Choroid plexus epithelial cell (primary cell): ENCODE measurements at regions not wholly inside any gene's neighbourhood (a gene's known extent, or its start where the extent isn't known, plus 50 kb on each side); places are given as distances from the start of the nearest gene placed in this dataset.

Source experiments
- DNase-seq: peaks from one replicate; pipeline ENCODE4 v3.0.0-alpha.2; 2010; ENCODE audit warnings: low read depth
- H3K4me3 ChIP-seq: 2 replicates; pipeline ENCODE4 v1.5.1; 2011; ENCODE audit warnings: low read depth, mild to moderate bottlenecking, control low read depth, low read length, moderate library complexity
- TF ChIP-seq, protein P1 (sequence below): conservative IDR thresholded peaks from 2 replicates; pipeline ENCODE4 v1.5.1; 2011; ENCODE audit warnings: low read depth, mild to moderate bottlenecking, control low read depth, inconsistent platforms, low read length, moderate library complexity

DNA sequence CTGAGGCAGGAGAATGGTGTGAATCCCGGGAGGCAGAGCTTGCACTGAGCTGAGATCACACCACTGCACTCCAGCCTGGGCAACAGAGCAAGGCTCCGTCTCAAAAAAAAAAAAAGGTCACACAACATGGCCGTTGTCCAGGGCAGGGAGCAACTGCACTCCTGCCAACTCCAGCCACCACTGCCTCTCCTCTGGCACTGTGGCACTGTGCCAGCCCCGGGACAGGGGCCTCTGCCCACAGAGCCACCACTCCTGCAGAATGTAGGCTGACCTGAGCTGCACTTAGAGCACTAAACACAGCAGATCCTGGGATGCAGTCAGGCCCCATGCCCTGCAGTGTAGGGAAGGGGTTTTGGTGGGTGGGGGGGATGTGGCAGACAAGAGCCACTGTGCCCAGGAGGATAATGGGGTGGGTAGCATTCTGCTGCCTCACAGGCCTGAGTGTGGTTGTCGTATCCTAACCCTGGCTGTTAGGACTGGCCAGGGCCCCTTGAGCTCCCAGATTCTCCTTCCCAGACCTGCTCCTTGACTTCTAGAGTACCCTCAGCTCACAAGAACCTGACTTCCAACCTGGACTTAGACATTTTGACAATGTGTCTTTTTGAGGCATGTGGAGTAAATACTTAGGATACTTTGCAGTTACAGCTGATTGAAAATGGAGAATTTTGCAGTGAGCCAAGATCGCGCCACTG is 69.4 kb upstream of the SH3RF3 start:
- no peak overlapping the region for H3K4me3 ChIP-seq
- TF ChIP-seq, protein P1, sequence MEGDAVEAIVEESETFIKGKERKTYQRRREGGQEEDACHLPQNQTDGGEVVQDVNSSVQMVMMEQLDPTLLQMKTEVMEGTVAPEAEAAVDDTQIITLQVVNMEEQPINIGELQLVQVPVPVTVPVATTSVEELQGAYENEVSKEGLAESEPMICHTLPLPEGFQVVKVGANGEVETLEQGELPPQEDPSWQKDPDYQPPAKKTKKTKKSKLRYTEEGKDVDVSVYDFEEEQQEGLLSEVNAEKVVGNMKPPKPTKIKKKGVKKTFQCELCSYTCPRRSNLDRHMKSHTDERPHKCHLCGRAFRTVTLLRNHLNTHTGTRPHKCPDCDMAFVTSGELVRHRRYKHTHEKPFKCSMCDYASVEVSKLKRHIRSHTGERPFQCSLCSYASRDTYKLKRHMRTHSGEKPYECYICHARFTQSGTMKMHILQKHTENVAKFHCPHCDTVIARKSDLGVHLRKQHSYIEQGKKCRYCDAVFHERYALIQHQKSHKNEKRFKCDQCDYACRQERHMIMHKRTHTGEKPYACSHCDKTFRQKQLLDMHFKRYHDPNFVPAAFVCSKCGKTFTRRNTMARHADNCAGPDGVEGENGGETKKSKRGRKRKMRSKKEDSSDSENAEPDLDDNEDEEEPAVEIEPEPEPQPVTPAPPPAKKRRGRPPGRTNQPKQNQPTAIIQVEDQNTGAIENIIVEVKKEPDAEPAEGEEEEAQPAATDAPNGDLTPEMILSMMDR: no peak
- DNase-seq: no peak

DNA sequence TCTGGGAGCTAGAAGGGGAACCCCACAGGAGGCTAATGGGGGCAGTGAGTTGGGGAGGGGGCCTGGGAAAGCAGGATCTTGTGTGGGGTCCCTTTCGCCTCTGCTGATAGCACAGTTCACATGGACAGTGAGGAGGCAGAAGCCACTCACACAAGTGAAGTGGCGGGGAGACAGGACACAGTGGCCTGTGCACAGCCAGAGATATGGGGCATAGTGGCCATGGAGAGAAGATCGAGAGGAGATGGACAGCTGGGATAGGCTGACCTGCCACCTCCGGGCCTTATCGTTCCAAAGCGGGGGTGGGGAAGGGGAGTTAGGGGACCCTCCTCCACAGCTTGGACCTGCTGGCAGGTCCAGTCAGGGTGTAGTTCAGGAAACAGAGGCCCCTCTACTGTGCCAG is 69.8 kb upstream of the EDAR start:
- no peak overlapping the region for H3K4me3 ChIP-seq
- TF ChIP-seq, protein P1: no peak
- no peak for DNase-seq

DNA sequence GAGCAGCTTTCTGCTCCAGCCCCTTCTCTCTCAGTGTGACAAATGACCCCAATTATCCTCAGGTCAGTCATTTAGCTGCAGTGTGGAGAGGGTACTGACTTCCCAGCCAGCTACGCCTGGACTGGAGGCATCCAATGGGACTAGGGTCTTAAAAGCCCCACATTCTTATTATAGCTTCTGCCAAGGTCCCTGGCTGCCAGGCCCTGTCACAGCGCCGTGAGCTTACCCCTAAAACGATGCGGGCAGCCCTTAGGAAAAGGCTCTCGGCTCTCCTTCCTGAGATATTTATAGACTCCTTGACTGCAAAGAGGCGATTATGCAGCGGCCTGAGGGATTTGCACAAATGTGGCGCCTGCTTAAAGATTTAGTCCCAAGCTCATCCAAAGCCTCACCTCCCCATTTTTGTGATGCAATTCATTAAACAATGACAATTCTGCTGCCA is 69.2 kb upstream of the EDAR start:
- no peak for DNase-seq
- H3K4me3 ChIP-seq: no peak overlapping the region
- TF ChIP-seq, protein P1: no peak

DNA sequence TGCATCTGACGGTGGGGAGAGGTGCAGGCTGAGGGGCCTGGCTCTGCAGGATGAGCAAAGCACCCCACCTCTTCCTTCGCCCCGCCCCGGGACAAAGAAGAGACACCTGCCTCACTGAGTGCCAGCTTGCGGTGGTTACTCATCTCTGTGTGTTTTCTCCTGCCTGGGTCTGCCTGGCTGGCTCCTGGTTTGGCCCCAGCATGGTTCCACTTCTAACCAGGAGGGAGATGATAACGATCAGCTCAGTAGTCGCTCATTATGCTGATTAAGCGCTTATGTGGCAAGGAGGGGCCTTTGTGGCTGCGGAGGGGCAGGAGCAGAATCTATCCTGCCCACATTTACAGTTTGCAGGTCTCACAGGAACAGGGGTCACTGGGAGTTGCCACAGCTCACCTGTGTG is 68.7 kb upstream of the EDAR start:
- DNase-seq: no peak
- H3K4me3 ChIP-seq: no peak overlapping the region
- TF ChIP-seq, protein P1: no peak

DNA sequence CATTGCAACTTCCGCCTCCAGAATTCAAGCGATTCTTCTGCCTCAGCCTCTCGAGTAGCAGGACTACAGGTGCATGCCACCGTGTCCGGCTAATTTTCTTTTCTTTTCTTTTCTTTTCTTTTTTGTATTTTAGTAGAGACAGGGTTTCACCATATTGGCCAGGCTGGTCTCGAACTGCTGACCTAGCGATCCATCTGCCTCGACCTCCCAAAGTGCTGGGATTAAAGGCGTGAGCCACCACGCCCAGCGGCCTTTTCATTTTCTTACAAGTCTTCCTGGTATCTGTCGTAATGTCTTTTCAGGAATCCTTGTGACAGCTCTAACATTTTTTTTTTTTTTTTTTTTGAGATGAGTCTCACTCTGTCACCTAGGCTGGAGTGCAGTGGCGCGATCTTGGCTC is 66.4 kb upstream of the EDAR start:
- no peak for DNase-seq
- TF ChIP-seq, protein P1: no peak
- no peak overlapping the region for H3K4me3 ChIP-seq

DNA sequence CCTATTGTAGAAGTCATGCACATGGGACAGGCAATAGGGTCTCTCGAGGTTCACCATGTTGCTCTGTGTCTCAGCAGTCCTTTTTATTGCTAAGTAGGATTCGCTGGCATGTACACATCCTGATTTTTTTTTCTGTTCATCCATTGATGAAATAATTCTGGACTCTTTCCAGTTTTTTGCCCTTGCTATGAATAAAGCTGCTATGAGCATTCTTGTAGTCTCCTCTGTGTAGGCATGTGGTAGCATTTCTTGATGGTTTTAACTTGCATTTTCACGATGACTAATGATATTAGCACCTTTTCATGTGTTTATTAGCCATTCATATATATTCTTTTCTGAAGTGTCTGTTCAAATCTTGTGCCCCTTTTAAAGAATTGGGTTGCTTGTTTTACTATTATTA is 65.8 kb upstream of the EDAR start:
- TF ChIP-seq, protein P1: no peak
- DNase-seq: no peak
- H3K4me3 ChIP-seq: no peak overlapping the region

DNA sequence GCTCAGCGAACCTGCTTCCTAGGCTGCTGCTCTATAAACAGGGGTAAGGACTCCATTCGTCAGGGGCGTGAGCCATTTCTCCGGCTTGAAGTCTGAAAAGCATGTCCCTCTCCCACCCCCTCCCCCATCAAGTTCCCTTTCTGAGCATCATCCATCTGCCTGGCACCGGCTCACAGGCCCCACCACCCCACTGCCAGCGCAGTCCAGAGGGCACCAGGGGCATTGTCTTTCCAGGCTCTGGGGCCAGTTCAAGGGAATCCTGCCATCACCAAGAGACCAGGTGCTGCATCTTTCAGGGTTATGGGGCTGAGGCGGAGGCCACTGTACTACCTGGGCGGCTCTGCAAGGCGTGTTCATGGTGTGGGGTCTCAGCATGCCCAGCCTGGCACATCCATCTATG is 64.7 kb upstream of the EDAR start:
- TF ChIP-seq, protein P1: no peak
- DNase-seq: no peak
- H3K4me3 ChIP-seq: no peak overlapping the region
